ENCODE measurements at regions not wholly inside any gene's neighbourhood (a gene's known extent, or its start where the extent isn't known, plus 50 kb on each side); places are given as distances from the start of the nearest gene placed in this dataset.

DNA sequence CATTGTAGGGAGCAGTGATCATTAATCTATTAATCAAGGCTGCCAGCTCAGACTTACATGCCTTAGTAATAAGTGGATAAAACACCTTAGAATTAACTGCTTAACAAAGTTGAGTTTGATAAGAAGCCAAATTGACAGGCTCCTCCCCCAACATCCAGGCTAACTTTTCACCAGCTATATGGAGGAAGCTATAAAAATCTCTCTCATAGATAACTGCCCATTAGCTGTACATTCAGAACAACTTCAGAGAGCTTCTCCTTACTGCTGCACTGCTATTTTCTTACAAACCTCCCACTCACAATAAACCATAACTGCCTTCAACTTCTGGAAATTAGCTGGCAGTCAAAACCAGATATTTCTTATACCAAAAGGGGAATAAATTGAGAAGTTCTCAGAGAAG lies 364.1 kb downstream of the PRELID2 start (continued):
- no peak for TF ChIP-seq CREB1 (CRISPR knock-in tag; IDR thresholded peaks at IDR 0.05; ENCODE audit: low read depth)
- no peak for TF ChIP-seq ETS1 (IDR thresholded peaks at IDR 0.05)
- TF ChIP-seq JUNB (IDR thresholded peaks at IDR 0.05; ENCODE audit: unreplicated experiment) = no peak
- no peak for TF ChIP-seq ZNF462 (CRISPR knock-in tag; IDR thresholded peaks at IDR 0.05)

DNA sequence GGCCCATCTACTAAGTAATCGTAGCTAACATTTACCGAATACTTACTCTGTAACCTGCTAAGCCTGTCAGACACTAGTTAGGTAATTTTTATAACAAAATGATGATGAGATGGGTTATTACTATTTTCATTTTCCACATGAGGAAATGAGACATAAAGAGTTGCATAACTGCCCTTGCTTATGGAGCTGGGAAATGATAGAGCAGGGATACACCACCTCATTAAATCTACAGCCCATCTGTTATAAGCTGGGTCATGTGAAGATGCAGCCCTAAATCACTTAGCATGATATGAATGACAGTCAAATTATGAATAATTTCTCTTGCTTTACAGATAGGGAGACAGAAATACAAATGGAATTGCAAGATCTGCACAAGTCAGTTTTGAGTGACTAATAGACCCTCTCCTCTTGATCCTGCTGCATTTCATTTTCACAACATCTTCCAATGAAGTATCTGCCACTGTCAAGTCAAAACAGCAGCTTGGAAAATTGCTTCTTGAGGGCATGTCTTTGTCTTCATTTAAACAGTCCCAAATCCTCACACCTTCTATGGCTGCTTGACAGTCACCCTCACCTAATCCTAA lies 364.7 kb downstream of the PRELID2 start:
- H3K9me2 ChIP-seq (ENCODE audit: insufficient read depth) = no peaks in the 10 kb centered on the region
- H3K27ac ChIP-seq (ENCODE audit: low read depth) = no peak overlapping the region
- H3K4me3 ChIP-seq = no peak overlapping the region
- H2AFZ ChIP-seq = no peak overlapping the region
- Mint-ChIP-seq H3K36me3 (ENCODE audit: low read depth) (no peaks in the 10 kb centered on the region), H3K9me3 (no peaks in the 10 kb centered on the region), H3K27ac (no peak overlapping the region), H3K4me1 (peaks cover 3% of the 10 kb centered on the region), H3K27me3 (ENCODE audit: insufficient read depth, low read depth, poor library complexity) (no peaks in the 10 kb centered on the region), H3K4me3 (no peak overlapping the region)
- TF ChIP-seq ZNF331 (CRISPR knock-in tag; IDR thresholded peaks at IDR 0.05; ENCODE audit: low read depth) (no peak), JUNB (IDR thresholded peaks at IDR 0.05; ENCODE audit: unreplicated experiment) (no peak), EZH2phosphoT487 (IDR thresholded peaks at IDR 0.05; ENCODE audit: unreplicated experiment) (no peak), ZNF114 (CRISPR knock-in tag; IDR thresholded peaks at IDR 0.05) (no peak), EZH2 (IDR thresholded peaks at IDR 0.05; ENCODE audit: low read depth, unreplicated experiment) (no peak), STAT1 (IDR thresholded peaks at IDR 0.05; ENCODE audit: unreplicated experiment) (no peak), REST (IDR thresholded peaks at IDR 0.05; ENCODE audit: unreplicated experiment) (no peak)
- no peaks in the 10 kb centered on the region for H3K27me3 ChIP-seq (ENCODE audit: insufficient read depth)
- no peak for ATAC-seq
- no peak overlapping the region for H3K4me2 ChIP-seq
- H4K20me1 ChIP-seq (replicated peaks; ENCODE audit: insufficient read depth) = no peaks in the 10 kb centered on the region
- H3K36me3 ChIP-seq (ENCODE audit: insufficient read depth) = no peaks in the 10 kb centered on the region
- no peaks in the 10 kb centered on the region for H3K79me2 ChIP-seq (replicated peaks; ENCODE audit: insufficient read depth)
- no peaks in the 10 kb centered on the region for H3F3A ChIP-seq (replicated peaks; ENCODE audit: low read depth)
- H3K4me1 ChIP-seq (ENCODE audit: insufficient read depth) = peaks cover 5% of the 10 kb centered on the region; the same call in 1 of the 2 replicates
- DNase-seq (ENCODE audit: low spot score) = no peak

Data from GM23338 (cell line).